Loucy (cell line): ENCODE measurements at regions not wholly inside any gene's neighbourhood (a gene's known extent, or its start where the extent isn't known, plus 50 kb on each side); places are given as distances from the start of the nearest gene placed in this dataset.

Experiments used
- CTCF ChIP-seq: fragments of 200-600 bp; sonication (generic); conservative IDR thresholded peaks from 2 replicates; pipeline ENCODE4 v1.5.1; 2014; ENCODE audit warnings: mild to moderate bottlenecking, antibody characterized with exemption, low read length
- EZH2phosphoT487 ChIP-seq: fragments of 200-600 bp; IDR thresholded peaks from 2 replicates; pipeline ENCODE4 v1.6.1; 2018; ENCODE audit warnings: antibody characterized with exemption, mild to moderate bottlenecking, moderate library complexity, borderline replicate concordance

DNA sequence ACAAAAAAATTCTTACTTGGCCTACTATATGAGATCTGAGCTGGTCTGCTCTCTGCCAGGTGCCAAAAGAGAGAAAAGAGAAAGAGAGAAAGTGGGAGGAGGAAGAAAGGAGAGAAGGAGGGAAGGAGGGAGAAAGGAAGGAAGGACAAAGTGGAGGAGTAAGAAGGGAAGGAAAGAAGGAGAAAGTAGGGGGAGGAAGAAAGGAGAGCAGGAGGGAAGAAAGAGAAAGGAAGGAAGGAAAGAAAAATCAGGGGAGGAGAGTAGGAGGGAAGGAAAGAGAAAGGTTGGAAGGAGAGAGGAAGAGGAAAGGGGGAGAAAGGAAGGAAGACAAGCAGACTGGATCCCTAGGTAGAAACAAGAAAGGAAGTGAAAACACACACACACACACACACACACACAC, 96.8 kb downstream of the RPS29 start:
- TF ChIP-seq CTCF: no peak
- TF ChIP-seq EZH2phosphoT487: no peak
